Fibroblast of skin of right quadriceps (primary cell): ENCODE measurements at regions not wholly inside any gene's neighbourhood (a gene's known extent, or its start where the extent isn't known, plus 50 kb on each side); places are given as distances from the start of the nearest gene placed in this dataset.
"Not testable (repeated sequence)": the region's sequence is repeated elsewhere in the genome, so short reads cannot be mapped to it uniquely, and the experiment has no call there.

Source experiments
- DNase-seq: peaks from one replicate; pipeline ENCODE4 v3.0.0-alpha.2; 2013

DNA sequence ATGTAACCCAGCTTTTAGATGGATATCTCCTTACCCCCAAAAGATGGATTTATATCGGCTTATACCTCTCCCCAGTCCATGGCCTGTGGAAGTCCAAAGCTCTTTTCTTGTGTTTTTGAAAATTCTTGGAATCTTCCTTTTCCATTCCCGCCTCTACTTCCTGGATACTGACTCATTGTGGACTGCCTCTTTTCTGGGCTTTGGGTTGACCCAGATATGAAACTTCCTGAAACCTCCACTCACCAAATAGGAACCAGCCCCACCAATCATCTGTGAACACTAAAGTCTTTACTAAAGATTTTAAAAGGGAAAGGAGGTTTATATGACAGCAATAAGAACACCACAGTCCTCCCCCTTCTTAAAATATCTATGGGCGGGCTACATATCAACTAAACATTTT lies 163.4 kb upstream of the SYN3 start:
- no peak for DNase-seq

DNA sequence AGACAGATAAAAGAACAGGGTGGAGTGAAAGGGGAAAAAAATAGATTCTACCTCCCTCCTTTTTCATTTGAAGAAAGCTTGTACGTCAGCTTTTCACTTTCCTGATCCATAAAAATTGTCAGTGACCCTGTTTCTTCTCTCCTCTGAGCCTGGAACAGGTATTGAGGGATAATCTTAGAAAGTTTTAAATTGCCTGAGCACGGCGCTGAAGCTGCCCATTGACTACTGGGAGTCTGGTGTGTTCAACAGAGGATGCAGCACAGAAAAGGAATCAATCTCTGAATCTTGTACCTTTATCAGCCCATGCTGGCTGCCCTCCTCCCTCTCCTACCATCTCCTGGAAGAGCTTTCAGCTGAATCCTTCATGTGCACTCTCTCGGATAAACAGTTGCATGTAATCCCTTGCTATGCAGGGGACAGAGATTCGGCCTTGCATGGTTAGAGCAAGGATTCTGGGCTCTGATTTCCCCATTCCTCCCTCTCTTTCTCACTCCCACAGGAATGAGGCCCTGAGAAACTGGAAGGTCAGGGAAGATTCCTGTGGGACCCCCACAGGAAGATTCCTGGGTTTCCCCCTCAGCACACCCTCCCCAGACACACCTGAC lies 162.4 kb upstream of the SYN3 start:
- no peak for DNase-seq

DNA sequence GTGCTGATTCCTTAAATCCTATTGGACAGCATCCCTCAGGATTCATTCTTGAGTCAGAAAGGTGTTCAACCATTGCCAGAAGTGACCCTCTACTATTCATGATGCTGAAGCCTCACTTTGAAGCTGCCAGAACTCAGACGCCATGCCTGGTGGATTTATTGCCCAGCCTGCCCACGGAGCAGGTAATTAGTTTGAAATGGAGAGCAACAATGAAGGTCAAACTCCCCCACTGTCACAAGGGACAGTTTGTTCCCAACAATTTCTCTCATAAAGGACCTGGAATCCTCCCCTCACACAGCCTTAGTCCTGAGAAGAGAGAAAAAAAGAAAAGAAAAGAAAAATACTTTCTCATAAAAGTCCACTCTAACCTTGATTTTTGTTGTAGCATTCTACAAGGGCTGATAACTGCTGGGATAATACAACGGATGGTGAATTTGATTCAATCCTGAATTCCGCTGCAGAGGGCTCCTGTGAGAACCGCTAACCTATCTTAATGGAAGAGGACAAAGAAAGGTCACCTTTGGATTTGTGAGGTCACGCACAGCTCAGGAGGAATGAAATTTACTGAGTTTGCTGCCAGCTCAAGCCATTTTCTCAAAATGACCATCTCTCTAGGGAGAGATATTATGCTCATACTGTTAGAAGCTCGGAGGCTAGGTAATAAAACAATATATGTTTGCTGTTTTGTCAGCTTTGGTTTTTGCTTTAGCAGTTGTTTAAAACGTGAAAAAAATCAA lies 161.6 kb upstream of the SYN3 start:
- DNase-seq: no peak

DNA sequence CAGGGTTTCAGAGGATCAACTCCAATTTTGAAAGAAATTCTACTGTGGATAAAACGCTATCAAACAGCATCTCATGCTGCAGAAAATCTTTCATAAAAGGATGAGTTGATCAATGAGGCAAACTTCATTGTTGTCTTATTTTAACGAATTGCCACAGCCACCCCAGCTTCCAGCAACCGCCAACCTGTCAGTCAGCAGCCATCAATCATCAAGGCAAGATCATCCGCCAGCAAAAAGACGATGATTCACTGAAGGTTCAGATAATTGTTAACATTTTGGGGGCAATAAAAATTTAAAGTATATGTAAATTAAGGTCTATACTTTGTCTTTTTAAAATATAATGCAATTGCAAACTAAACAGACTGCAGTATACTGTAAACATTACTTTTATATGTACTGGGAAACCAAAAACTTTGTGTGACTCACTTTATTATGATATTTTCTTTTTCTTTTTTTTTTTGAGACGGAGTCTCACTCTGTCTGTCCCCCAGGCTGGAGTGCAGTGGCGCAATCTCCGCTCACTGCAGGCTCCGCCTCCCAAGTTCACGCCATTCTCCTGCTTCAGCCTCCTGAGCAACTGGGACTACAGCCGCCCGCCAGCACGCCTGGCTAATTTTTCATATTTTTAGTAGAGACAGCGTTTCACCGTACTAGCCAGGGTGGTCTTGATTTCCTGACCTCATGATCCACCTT lies 155.3 kb upstream of the SYN3 start:
- no peak for DNase-seq

DNA sequence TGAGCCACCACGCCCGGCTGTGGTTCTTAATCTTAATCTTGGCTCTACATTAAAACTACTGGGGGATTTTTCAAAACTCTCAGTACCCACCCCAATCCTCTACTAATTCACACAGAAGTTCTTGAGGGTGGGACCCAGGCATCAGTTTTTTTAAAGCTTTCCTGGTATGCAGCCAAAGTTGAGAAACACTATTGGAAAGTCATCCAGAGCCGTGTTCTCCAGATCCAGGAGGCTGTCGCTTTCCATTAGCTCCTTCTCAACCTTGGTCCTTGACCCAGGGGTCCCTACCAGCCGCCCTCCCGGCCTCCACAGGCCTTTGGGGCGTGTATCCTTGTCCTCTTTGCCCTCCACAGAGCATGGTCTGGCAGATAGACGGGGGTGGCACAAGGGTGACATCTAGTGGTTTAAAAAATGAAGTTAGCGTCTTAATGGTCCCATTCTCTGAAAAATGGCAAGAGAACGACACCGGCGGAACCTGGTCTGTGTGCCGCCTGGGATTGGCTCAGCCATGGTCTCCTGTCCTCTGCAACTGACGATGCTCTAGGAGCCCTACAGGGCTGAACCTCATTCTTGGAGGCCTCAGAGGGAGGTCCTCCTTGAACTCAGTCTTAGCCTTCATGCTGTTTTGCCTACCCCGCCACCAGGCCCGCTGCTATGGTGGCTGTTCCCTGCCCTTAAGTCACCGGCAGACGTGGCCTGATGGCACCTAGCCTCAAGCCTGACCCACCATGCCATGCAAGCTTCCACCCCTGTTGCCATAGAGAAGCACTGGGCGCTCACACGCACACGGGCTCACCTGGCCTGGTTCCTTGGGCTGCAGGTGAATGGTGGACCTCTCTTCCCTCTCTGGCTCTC lies 152.0 kb upstream of the SYN3 start:
- DNase-seq: peak; percentile 29

DNA sequence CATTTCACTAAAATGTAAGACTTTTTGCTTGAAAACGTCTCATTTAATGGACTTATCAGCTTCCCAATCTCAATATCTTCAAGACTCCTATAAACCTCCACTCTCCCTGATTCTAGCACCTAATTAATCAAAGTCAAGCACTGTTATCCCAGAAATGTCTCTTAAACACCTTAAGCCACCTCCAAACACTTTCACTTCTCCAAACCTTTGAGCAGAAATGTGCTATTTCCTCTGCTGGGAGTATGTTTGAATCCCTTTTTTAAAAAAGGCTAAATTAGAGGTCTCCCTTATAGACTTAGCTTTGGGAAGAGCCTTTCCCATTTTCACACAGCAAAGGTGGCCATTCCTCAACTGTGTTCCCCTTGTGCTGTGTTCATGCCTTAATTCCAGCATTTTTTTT lies 146.2 kb upstream of the SYN3 start:
- no peak for DNase-seq

DNA sequence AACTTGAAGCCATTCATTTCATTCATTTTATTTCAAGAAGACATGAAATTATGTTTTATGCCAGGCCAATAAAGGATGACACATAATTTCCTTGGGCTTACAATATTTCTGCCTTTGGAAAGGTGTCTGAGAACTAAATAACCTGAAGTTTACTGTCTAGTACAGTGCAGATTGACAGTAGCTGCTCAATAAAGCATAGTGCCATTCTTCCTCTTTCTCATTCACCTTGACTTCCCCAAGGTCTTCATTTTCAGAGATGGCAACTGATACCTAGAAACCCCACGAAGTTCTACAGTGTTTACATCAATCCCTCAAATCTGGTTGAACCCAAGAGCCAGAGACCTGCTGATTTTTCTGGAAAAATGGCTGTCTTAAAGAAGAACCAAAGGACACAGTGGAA lies 144.3 kb upstream of the SYN3 start:
- DNase-seq: no peak

DNA sequence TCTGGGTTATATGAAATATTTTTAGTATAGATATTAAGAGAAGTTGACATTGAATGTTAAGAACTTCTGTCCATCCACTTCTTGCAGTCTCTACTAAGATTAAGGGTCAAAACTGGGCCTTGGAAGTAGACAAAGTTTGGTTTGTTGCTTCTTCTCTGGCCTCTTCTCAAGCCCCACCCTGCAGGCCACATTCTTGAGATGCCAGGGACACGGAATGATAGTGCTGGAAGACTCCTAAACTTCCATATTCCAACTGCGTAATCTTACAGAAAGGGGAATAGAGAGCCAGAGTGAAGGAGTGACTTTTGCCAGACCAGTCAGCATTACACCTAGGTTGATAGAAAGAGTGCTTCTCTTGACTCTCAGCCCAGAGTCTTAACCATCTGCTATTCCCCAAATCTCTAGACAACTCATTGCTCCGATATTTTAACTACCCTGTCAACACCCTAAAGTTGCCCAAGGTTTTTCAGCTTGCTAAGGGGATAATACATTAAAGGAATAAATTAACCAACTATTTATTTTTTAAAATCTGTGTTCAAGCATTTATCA lies 136.4 kb upstream of the SYN3 start:
- no peak for DNase-seq

DNA sequence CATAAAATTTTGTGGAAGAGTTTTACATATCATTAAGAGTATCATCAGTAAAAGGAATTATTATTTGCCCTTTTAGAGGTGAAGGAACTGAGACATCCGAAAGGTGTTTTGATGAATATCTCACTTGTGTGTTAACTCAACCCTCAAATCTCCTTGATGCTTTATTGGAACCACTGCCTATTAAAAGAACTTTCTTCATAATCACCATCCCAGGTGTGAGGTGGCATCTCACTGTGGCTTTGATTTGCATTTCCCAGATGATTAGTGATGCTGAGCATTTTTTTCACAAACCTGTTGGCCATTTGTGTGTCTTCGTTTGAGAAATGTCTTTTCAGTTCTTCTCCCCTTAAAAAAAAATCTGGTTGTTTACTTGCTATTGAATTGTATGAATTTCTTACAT lies 134.0 kb upstream of the SYN3 start:
- no peak for DNase-seq

DNA sequence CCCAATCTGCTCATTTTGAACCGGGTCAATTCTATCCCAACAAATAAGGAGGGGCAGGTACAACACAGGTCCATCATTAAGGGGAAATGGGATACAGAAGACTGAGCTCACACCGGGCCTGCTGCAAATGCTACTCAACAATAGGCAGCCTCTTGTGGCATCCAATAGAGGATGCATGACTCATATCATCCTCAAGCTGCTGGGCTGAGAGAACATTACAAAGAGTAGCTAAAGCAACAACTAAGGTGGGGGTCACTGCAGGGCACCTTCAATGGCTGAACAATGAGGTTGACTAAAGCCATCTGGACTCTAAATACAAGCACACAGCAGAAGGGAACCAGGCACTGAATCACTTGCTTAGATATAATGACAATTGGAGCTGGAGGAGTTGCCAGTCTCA lies 130.1 kb upstream of the SYN3 start:
- DNase-seq: no peak

DNA sequence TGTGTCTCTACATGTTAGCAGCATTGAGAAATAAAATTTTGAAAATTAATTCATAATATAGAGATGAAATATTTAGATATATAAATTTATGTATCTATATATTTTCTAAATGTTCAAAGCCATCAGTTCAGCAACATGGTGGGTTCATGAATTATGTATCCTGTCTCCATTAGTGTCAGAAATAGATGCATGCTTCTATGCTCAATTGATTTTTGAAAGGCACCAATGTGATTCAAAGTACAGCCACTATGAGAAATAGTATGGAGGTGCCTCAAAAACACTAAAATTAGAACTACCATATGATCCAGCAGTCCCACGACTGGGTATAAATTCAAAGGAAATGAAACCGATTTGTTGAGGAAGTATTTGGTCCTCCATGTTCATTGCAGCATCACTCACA lies 128.6 kb upstream of the SYN3 start:
- no peak for DNase-seq

DNA sequence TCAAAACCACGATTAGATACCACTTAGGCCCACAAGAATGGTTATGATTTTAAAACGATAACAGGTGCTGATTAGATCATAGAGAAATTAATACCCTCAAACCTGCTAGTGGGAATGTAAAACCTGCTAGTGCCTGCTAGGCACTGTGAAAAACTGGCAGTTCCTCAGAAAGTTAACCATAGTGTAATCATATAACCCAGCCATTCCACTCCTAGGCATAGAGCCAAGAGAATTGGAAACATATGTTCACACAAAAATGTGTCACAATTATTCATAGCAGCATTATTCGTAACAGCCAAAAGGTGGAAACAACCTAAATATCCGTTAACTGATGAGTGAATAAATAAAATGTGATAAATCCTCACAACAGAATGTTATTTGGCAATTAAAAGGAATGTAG lies 122.2 kb upstream of the SYN3 start:
- DNase-seq: peak; percentile 38

DNA sequence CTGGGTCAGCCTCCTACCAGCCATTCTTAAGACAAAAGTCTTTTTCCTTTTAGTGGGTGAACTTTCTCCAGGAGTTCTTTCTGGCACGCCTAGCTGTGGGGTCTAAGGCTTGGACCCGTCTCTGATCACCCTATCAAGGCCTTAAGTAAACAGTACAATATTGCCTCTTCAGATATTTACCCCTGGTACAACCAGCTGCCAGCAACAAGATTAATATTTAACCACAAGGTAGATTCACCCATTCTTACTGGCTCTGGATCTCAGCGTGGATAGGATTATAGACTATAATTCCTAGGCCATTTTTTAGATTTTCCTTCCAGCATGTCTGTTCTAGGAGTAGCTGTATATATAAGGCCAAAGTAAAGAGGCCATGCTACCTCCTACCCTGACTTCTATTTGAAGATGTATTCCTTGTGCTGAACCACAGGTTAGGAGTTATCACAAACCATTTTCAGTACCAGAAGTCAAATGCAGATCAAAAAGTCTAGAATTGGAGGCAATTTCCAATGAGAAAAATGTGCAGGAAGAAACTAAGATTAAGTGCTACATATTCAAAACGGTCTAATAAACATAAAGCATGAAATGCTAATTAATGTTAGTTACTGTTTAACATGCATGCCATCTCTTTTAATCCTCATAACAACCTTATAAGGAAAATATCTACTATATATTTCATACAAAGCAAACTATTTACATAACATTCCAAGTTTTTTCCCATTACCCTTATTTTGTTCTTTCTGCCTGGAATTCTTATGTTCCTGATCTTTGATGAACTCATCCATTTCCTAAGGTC lies 110.0 kb upstream of the SYN3 start:
- DNase-seq: no peak

DNA sequence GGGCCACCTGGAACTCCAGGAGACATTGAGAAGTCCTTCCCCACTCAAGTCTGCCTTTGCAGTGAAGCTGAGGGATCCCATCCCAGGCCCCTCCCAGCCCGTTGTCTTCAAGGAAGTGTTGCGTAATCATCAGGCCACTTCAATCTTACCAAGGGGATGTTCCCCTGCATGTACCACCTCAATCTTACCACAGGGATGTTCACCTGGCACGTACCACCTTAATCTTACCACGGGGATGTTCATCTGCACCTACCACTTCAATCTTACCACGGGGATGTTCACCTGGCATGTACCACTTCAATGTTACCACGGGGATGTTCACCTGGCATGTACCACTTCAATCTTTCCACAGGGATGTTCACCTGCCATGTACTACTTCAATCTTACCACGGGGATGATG lies 108.0 kb upstream of the SYN3 start:
- DNase-seq: no peak

DNA sequence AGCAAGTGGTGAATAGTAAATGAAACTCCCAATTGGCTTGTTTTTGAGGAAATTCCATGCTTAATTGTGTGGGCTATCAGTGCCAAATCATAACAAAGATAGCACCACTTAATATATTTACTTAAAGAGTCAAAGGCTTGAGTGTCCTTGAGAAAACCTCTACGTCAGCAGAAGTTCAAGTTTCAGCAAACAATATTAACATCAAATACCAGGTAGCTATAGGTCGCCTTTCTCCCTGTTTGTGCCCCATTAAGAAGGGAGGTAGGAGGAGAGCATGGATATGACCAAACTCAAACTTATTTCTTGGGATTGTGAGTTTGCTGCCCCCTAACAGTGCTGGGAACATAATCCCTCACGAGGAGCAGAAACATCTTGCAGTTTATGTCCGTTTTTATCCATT lies 105.6 kb upstream of the SYN3 start:
- no peak for DNase-seq

DNA sequence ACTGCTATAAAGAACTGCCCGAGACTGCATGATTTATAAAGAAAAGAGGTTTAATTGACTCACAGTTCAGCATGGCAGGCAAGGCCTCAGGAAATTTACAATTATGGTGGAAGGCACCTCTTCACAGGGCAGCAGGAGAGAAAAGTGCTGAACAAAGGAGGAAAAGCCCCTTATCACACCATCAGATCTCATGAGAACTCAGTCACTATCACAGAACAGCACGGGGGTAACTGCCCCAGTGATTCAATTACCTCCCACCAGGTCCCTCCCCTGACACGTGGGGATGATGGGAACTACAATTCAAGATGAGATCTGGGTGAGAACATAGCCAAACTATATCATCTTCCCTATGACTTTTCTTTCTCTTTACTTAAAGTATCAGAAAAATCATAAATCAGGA lies 104.0 kb upstream of the SYN3 start:
- no peak for DNase-seq

DNA sequence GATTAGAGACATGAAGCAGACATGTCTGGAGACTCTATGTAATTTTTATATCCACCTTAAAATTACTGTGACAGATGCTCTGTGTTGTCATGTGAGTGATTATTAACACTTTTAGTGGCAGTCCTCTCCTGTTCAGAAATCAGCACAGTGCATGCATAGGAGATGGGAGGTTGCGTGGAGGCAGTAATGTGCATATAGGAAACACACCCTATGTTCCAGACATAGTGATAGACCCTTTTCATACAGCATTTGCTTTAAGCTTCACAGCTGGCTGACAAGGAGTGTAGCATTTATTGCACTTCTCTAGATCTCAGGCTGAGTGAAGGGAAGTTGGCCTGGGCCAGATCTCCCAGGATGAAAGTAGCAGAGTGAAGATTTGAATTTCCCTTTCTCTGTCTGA lies 102.3 kb upstream of the SYN3 start:
- no peak for DNase-seq

DNA sequence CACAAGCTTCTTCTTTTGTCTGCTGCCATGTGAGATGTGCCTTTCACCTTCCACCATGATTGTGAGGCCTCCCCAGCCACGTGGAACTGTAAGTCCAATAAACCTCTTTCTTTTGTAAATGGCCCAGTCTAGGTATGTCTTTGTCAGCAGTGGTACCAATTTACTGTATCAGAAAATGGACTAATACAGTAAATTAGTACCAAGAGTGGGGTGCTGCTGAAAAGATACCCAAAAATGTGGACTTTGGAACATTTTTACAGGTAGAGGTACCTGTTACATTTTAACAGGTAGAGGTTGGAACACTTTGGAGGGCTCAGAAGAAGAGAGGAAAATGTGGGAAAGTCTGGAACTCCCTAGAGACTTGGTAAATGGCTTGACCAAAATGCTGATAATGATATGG lies 96.8 kb upstream of the SYN3 start:
- not testable (repeated sequence) for DNase-seq

DNA sequence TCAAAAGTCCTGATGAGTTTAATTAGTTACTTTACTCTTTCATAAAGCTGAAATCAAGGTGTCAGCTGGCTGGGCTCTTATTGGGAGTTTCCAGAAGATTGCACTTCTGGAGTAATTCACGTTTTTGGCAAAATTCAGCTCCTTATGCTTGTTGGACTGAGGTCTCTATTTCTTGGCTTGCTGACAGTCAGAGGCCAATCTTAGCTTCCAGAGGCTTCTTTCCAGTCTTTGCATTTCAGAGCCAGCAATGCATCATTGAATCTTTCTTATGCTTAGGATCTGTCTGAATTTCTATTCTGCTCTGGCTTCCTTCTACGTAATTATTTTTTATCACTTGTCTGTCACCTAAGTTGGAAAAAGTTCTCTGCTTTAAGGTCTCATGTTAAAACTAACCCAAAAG lies 91.4 kb upstream of the SYN3 start:
- DNase-seq: no peak

DNA sequence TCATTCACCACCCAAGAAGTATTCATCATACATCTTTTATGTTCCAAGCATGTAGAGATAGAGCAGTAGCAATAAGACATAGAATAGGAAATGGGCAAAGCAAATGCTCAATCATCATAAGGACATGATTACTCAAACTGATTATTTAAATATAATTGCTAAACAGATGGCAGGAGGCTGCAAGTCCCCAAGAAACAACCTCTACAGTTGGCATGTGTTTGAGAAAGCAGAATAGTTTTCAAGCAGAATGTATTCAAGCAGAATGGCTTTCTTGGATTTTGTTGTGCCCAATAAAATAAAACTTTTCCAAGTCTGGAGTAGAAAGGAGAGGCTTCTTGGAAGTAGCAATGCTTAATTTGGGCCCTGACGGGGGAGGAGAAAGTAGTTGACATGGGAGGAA lies 86.5 kb upstream of the SYN3 start:
- no peak for DNase-seq

DNA sequence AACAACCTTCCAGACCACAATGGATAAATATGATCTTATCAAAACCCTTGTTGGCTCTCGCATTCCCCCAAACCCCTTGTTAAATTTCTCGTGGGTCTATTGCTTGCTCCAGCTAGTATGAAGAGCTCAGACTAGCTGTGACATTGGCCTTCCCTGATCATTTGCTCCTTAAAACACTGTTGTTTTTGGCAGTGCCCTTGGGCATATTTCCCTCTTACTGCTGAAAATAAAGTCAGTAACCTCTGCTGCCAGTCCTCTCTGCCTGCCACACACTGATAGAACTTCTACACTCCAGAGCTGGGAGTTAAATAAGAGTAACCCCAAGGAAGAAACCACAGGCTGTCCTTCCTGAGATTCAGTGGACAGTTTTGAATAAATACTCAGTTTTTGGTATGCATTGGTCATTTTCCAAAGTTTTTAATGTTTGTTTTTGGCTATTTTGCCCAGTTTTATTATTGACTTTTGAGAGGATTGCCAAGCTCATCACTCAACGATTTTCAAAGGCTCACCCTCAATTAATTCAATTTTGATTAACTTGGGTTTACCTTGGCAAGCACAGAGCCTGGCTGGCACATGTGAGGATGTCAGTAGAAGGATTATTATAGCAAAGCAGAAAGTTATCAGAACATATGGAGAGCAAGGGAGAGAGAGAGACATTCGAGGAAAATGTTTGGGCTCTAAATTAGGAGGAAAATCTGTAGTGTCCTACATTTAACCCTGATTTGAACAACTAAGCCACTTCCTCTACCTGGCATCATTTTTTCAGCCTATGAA lies 84.3 kb upstream of the SYN3 start:
- no peak for DNase-seq

DNA sequence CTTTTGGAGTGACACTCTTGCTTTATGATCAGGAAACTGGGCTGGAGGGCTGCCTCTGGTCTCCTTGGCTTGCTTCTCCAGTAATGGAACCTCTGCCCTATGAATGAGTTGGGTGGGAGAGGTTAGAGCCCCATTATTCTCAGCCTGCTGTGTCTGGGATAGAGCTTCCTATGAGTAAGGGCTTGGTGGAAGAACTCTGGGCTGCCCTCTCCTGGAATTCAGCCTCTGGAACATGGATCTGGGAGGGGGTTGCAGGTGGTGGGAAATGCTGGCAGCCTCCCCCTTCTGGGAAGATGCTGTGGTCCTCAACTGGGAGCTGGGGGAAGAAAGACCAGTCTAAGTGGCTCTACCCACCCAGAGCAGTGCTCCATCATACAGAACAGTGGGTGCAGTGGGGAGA lies 81.8 kb upstream of the SYN3 start:
- DNase-seq: no peak
